PC-9 (cell line): ENCODE measurements at regions not wholly inside any gene's neighbourhood (a gene's known extent, or its start where the extent isn't known, plus 50 kb on each side); places are given as distances from the start of the nearest gene placed in this dataset.

ENCODE experiments used
- BruUV-seq: library from RNA; stranded (reverse); fragments of 400-500 nt; replicated peaks from 2 replicates; lab custom pipeline; 2021; lab: Mats Ljungman, UMichigan
- CTCF ChIA-PET: fragments of 300-600 bp; sonication (Branson Sonifier 250); formaldehyde crosslinking; loops from one replicate; lab custom pipeline; 2022; ENCODE audit warnings: antibody characterized with exemption; lab: Charles Lee
- POLR2A ChIA-PET: fragments of 300-600 bp; sonication (Branson Sonifier 250); formaldehyde crosslinking; loops from one replicate; lab custom pipeline; 2022; ENCODE audit warnings: antibody characterized with exemption; ENCODE audit not compliant: unreplicated experiment; lab: Charles Lee
- DNase-seq, 2 experiments: peaks; one replicate each; pipeline versions ENCODE4 v3.0.0 to v3.0.0-alpha.2; 2015 to 2022; ENCODE audit warnings: mixed read lengths in 1 of 2
- H2AFZ ChIP-seq: fragments of 200-600 bp; sonication (generic); 2 replicates; pipeline ENCODE4 v1.8.1; 2017; ENCODE audit warnings: antibody characterized with exemption
- H3F3A ChIP-seq: fragments of 200-600 bp; sonication (generic); 2 replicates; pipeline ENCODE4 v1.8.1; 2017; ENCODE audit warnings: antibody characterized with exemption, mild to moderate bottlenecking, low read depth; ENCODE audit not compliant: insufficient read depth
- H3K27ac ChIP-seq: fragments of 200-600 bp; sonication (generic); 2 replicates; pipeline ENCODE4 v1.6.1; 2016; ENCODE audit warnings: mixed run types
- H3K27me3 ChIP-seq: fragments of 200-600 bp; sonication (generic); 2 replicates; pipeline ENCODE4 v1.6.1; 2016; ENCODE audit warnings: low read depth, mixed run types; ENCODE audit not compliant: insufficient read depth
- H3K36me3 ChIP-seq: fragments of 200-600 bp; sonication (generic); 2 replicates; pipeline ENCODE4 v1.6.1; 2016; ENCODE audit warnings: low read depth, mixed run types
- H3K4me1 ChIP-seq: fragments of 200-600 bp; sonication (generic); replicated peaks from 2 replicates; pipeline ENCODE4 v1.6.1; 2016; ENCODE audit warnings: mixed run types; ENCODE audit not compliant: insufficient read depth
- H3K4me2 ChIP-seq: fragments of 200-600 bp; sonication (generic); 2 replicates; pipeline ENCODE4 v1.6.1; 2017; ENCODE audit warnings: mixed run types
- H3K4me3 ChIP-seq: fragments of 200-600 bp; sonication (generic); 2 replicates; pipeline ENCODE4 v1.6.1; 2016; ENCODE audit warnings: mixed run types
- H3K79me2 ChIP-seq: fragments of 200-600 bp; sonication (generic); 2 replicates; pipeline ENCODE4 v1.6.1; 2017; ENCODE audit warnings: low read depth, mixed run types
- H3K9me2 ChIP-seq: fragments of 200-600 bp; sonication (generic); 2 replicates; pipeline ENCODE4 v1.8.1; 2017; ENCODE audit warnings: mild to moderate bottlenecking; ENCODE audit not compliant: insufficient read depth
- H3K9me3 ChIP-seq: fragments of 200-600 bp; sonication (generic); 2 replicates; pipeline ENCODE4 v1.8.1; 2016; ENCODE audit warnings: low read depth; ENCODE audit not compliant: insufficient read depth
- H4K20me1 ChIP-seq: fragments of 200-600 bp; sonication (generic); 2 replicates; pipeline ENCODE4 v1.8.1; 2017; ENCODE audit not compliant: insufficient read depth
- CTCF ChIP-seq: fragments of 200-600 bp; sonication (generic); conservative IDR thresholded peaks from 2 replicates; pipeline ENCODE4 v1.6.1; 2017; ENCODE audit warnings: mixed run types, antibody characterized with exemption, mild to moderate bottlenecking, moderate library complexity
- EZH2 ChIP-seq: fragments of 200-600 bp; sonication (generic); IDR thresholded peaks from 2 replicates; pipeline ENCODE4 v1.8.0; 2017; ENCODE audit warnings: antibody characterized with exemption, low read depth
- intact Hi-C: fragments of 100-400 bp; cut with micrococcal nuclease; formaldehyde crosslinking; loops from one replicate; pipeline ENCODE4 v1.10.0; 2022; ENCODE audit not compliant: unreplicated experiment

- H3K36me3 ChIP-seq: no peaks in the 10 kb centered on the region
- H3K27me3 ChIP-seq: no peaks in the 10 kb centered on the region
- TF ChIP-seq EZH2 (no peak), CTCF (no peak)
- H3K9me3 ChIP-seq: no peaks in the 10 kb centered on the region
- BruUV-seq: no TSS peak
- 0 out of 2 replicates have a peak, but pooled peaks cover 4% of the 10 kb centered on the region for H3K9me2 ChIP-seq
- ChIA-PET POLR2A (no interaction called here), CTCF (no interaction called here)
- H3K4me3 ChIP-seq: no peak overlapping the region
- DNase-seq: no peak
- no peak overlapping the region for H3K27ac ChIP-seq
- H3F3A ChIP-seq: no peaks in the 10 kb centered on the region
- no peaks in the 10 kb centered on the region for H3K4me1 ChIP-seq
- H3K79me2 ChIP-seq: no peaks in the 10 kb centered on the region
- H3K4me2 ChIP-seq: no peak overlapping the region
- intact Hi-C loops: no loop called here
- H4K20me1 ChIP-seq: no peaks in the 10 kb centered on the region
- H2AFZ ChIP-seq: no peak overlapping the region
Measured at GRCh38 chr11:95586155-95586554, 203.4 kb downstream of the FAM76B start.

GRCh38 chr11:95585752-95586077, 203.9 kb downstream of the FAM76B start:
- no peaks in the 10 kb centered on the region for H3K27me3 ChIP-seq
- ChIA-PET POLR2A (no interaction called here), CTCF (no interaction called here)
- no peak overlapping the region for H2AFZ ChIP-seq
- no peaks in the 10 kb centered on the region for H3F3A ChIP-seq
- H3K9me2 ChIP-seq: 0 out of 2 replicates have a peak, but pooled peaks cover 4% of the 10 kb centered on the region
- H3K36me3 ChIP-seq: no peaks in the 10 kb centered on the region
- no TSS peak for BruUV-seq
- DNase-seq: no peak
- no peak overlapping the region for H3K4me2 ChIP-seq
- no peak for TF ChIP-seq CTCF
- TF ChIP-seq EZH2: no peak
- H3K79me2 ChIP-seq: no peaks in the 10 kb centered on the region
- no peaks in the 10 kb centered on the region for H4K20me1 ChIP-seq
- intact Hi-C loops: no loop called here
- no peaks in the 10 kb centered on the region for H3K9me3 ChIP-seq
- no peak overlapping the region for H3K4me3 ChIP-seq
- H3K27ac ChIP-seq: no peak overlapping the region
- H3K4me1 ChIP-seq: no peaks in the 10 kb centered on the region

GRCh38 chr11:95585069-95585751, 204.4 kb downstream of the FAM76B start:
- DNase-seq: no peak
- no TSS peak for BruUV-seq
- POLR2A ChIA-PET: no interaction called here

More at GRCh38 chr11:95585069-95585751, 204.4 kb downstream of the FAM76B start:
- no peak overlapping the region for H3K4me2 ChIP-seq
- H3K27me3 ChIP-seq: no peaks in the 10 kb centered on the region
- CTCF ChIA-PET: no interaction called here
- no peaks in the 10 kb centered on the region for H4K20me1 ChIP-seq
- no peaks in the 10 kb centered on the region for H3K9me3 ChIP-seq
- H3F3A ChIP-seq: no peaks in the 10 kb centered on the region
- H3K27ac ChIP-seq: no peak overlapping the region
- H3K36me3 ChIP-seq: no peaks in the 10 kb centered on the region
- no peaks in the 10 kb centered on the region for H3K4me1 ChIP-seq
- TF ChIP-seq CTCF (no peak), EZH2 (no peak)
- H3K9me2 ChIP-seq: 0 out of 2 replicates have a peak, but pooled peaks cover 4% of the 10 kb centered on the region
- intact Hi-C loops: no loop called here
- no peak overlapping the region for H2AFZ ChIP-seq
- no peak overlapping the region for H3K4me3 ChIP-seq
- H3K79me2 ChIP-seq: no peaks in the 10 kb centered on the region
